GM12801 (cell line): ENCODE measurements at regions not wholly inside any gene's neighbourhood (a gene's known extent, or its start where the extent isn't known, plus 50 kb on each side); places are given as distances from the start of the nearest gene placed in this dataset.

ENCODE experiments used
- TF ChIP-seq, protein P1 (sequence below): IDR thresholded peaks from one replicate; pipeline ENCODE4 v1.5.1; 2011; ENCODE audit warnings: control low read depth; ENCODE audit not compliant: insufficient read length; ENCODE audit errors: extremely low read depth

DNA sequence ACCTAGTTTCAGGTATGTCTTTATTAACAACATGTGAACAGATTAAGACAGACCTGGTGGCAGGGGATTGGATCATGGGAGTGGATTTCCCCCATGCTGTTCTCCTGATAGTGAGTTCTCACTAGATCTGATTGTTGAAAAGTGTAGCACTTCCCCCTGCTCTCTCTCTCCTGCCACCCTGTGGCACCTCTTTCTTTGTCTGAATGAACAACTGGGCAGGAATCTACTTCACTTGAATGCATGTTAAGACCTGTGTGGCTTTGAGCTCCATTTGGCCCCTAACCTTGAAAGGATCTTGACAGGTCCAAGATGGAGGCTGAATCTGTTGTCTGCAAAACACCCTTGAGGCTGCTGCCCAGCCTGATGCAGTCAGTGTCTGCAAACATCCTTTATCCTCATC, 194.4 kb downstream of the RNF144A start:
- TF ChIP-seq, protein P1, sequence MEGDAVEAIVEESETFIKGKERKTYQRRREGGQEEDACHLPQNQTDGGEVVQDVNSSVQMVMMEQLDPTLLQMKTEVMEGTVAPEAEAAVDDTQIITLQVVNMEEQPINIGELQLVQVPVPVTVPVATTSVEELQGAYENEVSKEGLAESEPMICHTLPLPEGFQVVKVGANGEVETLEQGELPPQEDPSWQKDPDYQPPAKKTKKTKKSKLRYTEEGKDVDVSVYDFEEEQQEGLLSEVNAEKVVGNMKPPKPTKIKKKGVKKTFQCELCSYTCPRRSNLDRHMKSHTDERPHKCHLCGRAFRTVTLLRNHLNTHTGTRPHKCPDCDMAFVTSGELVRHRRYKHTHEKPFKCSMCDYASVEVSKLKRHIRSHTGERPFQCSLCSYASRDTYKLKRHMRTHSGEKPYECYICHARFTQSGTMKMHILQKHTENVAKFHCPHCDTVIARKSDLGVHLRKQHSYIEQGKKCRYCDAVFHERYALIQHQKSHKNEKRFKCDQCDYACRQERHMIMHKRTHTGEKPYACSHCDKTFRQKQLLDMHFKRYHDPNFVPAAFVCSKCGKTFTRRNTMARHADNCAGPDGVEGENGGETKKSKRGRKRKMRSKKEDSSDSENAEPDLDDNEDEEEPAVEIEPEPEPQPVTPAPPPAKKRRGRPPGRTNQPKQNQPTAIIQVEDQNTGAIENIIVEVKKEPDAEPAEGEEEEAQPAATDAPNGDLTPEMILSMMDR = no peak

DNA sequence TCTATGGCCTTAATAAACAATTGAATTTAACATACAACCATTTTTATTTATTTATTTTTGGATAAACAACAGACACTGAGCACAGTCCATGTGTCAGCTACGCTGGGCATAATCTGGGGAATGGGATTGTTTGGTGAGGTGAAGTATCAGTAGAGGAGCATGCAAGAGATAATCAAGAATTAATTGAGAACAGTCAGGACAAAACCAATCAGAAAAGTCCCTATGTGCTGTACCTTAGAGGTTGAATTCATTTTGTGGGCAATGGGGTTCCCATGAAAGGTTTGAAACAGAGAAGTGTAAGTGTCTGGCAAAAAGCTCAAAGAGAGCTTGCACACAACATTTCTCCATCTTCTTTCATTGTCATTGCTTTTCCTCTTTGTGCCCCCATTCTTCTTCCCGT, 198.2 kb downstream of the RNF144A start:
- TF ChIP-seq, protein P1 = no peak

DNA sequence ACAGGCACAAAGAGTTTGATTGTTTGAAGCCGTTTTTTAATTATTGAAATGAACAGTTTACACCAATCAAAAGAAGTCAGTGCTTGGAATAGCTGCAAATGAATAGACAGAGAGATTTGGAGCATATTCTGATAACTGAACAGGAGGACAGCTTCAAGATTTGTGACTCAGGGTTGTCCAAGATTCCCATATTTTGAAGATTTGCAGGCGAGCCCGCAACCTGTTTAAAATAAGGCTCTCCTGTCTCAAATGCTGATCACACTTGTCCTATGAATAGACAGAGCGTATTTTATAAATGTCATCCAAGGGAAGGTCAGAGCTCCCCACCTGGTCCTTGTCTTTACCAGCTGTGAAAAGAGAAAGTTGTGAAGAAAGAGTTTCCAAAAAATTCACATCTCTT, 198.7 kb downstream of the RNF144A start:
- TF ChIP-seq, protein P1 = no peak

DNA sequence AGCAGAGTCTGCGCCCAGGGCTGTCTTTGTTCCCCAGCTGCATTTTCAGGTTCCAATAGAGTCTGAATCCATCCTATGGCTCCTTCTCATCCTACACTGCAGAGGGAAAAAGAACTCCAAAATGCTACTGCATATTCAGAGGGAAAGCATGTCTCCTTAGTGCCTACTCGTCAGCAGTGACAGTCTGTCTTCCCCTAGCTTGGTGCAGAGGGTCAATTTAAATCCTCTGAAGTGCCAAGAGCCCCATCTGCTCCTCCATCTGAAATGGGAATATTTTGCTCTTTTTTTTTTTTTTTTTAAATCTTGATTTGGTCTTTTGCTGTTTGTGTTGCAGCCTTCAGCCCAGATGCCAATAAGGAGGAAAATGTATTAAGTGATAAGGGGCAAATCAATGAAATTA, 199.3 kb downstream of the RNF144A start:
- TF ChIP-seq, protein P1 = no peak

DNA sequence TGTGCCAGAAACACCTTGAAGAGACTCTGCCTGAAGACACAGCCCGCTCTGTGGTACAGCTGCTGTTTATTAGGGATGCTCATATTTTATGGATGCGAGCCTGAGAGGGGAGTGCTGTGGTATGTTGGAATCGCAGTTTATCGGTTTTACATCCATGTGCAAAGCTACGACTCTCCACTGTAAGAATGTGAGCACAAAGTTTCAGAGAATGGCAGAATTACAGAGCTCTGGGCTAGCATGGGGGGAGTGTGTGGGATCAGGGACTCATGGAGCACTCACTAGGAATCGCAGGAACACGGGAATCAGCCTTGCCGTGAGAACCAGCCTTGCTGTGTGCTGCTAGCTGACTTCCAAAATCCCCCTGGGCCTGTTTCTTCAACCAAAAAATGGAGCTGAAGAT, 199.9 kb downstream of the RNF144A start:
- TF ChIP-seq, protein P1 = no peak

DNA sequence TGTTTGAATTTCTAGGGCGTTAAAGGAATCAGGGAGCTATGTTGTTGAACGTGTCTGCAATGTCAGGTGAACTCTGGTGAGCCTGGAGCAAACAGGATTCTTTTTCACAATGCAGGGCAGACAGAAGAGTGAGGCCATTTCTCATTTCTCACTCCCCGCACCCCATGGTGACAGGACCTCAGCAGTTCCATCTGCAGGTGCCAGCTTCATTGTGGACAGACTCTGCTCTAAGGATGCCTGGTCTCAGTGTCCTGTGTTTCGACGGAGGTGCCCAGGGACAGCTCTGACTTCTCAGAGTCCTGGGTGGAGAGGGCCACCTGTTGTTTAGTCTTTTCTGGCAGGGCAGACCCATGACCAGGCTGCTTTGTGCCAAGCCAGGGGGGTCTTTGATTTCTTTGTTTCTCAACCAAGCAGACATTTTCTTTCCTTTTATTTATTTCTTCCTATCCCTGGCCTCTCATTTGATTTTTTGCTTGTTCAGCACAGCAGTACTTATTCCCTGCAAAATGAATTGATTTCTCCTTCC, 201.5 kb downstream of the RNF144A start:
- TF ChIP-seq, protein P1 = no peak

DNA sequence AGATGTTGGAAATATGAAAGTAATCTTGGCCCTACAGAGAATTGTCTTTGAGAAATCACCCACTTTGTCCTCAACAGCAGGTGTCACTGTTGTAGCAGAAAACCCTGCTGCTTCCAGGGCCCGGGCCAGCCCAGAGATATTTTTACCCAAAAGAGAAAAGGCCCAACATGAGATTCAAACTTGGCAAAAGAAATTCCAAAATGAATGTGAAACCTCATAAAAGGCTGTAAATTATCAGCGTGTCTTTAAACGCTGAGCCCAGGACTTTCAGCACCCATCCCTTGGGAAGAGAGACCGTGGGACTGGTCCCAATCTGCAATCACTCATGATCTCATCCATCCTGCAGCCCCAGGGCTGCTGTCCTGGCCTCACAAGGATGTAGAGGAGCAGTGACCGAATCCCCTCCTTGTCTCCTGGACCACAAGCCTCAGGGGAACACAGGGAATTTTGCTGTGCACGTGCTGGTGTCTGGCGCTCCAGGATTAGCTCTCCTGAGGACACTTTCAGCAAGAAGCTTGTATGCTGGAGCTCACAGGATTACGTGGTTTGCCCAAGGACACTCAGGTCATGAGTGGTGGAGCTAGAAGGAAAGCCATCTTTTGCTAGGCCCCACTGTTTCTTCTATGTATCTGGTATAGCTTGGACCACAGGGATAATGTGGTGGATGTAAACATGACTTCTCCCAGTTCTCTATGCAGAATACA, 202.1 kb downstream of the RNF144A start:
- TF ChIP-seq, protein P1 = no peak
